Thyroid gland (tissue), 4 donors: ENCODE measurements at regions not wholly inside any gene's neighbourhood (a gene's known extent, or its start where the extent isn't known, plus 50 kb on each side); places are given as distances from the start of the nearest gene placed in this dataset.

Source experiments
- DNase-seq, 2 donors: peaks; one replicate each; pipeline ENCODE4 v3.0.0-alpha.2; 2019
- H3K27ac ChIP-seq, 3 donors: fragments of 200-600 bp; sonication (generic); 1 replicate in 2 of 3; 2 replicates in 1 of 3; pipeline ENCODE4 v1.5.1; 2016 to 2019; ENCODE audit warnings: mild to moderate bottlenecking in 1 of 3, moderate library complexity in 1 of 3
- H3K27me3 ChIP-seq: fragments of 200-600 bp; sonication (generic); one replicate; pipeline ENCODE4 v1.5.1; 2019
- H3K36me3 ChIP-seq, 2 donors: fragments of 200-600 bp; sonication (generic); one replicate each; pipeline ENCODE4 v1.5.1; 2016 to 2019
- H3K4me1 ChIP-seq, 2 donors: fragments of 200-600 bp; sonication (generic); one replicate each; pipeline ENCODE4 v1.5.1; 2017 to 2019
- H3K4me3 ChIP-seq, 3 donors: fragments of 200-600 bp; sonication (generic); replicated peaks in 1 of 3; 1 replicate in 2 of 3; 2 replicates in 1 of 3; pipeline ENCODE4 v1.5.1; 2016; ENCODE audit warnings: mild to moderate bottlenecking in 1 of 3
- H3K9me3 ChIP-seq: fragments of 200-600 bp; sonication (generic); one replicate; pipeline ENCODE4 v1.5.1; 2017
- CTCF ChIP-seq, 6 experiments: fragments of 200-600 bp in 3 of 6; fragments of 450-650 bp in 3 of 6; sonication (generic) in 3 of 6; IDR thresholded peaks; one replicate each; pipeline ENCODE4 v1.5.1; 2016 to 2019; ENCODE audit warnings: antibody characterized with exemption in 6 of 6, mild to moderate bottlenecking in 2 of 6, inconsistent platforms in 1 of 6, moderate library complexity in 1 of 6
- POLR2A ChIP-seq, 2 donors: fragments of 450-650 bp; IDR thresholded peaks; one replicate each; pipeline ENCODE4 v1.6.1; 2017; ENCODE audit warnings: antibody characterized with exemption in 2 of 2, mild to moderate bottlenecking in 2 of 2, moderate library complexity in 1 of 2
- WGBS, 2 donors: methylation state at CpG; one replicate each; pipeline ENCODE4 v1.1.5; 2017; 5-methylcytosine and 5-hydroxymethylcytosine counted together
- intact Hi-C: fragments of 100-400 bp; cut with DNase I; formaldehyde crosslinking; loops from one replicate; pipeline ENCODE4 v1.15.1; 2023

- Histone ChIP-seq H3K4me1 (no peaks in the 10 kb centered on the region), H3K9me3 (no peaks in the 10 kb centered on the region), H3K27ac (no peak overlapping the region), H3K27me3 (no peaks in the 10 kb centered on the region), H3K36me3 (no peaks in the 10 kb centered on the region), H3K4me3 (no peak overlapping the region)
- intact Hi-C loops, result no loop called here
- no peak for DNase-seq
- WGBS, 2 donors, result 74 to 78% methylated on average over 6 of the region's 6 CpGs
- no peak for TF ChIP-seq POLR2A (IDR thresholded peaks at IDR 0.05)
- no peak for TF ChIP-seq CTCF (IDR thresholded peaks at IDR 0.05)
These were observed 652.9 kb downstream of the ELAVL2 start for GRCh38 chr9:23172979-23173637.

- no peaks in the 10 kb centered on the region for H3K9me3 ChIP-seq
- H3K4me3 ChIP-seq, result no peak overlapping the region
- 81 to 91% methylated on average over 4 of the region's 4 CpGs for WGBS, 2 donors
These were observed 631.8 kb downstream of the ELAVL2 start for GRCh38 chr9:23194281-23194680.

GRCh38 chr9:23215688-23216087, 610.4 kb downstream of the ELAVL2 start:
- H3K27ac ChIP-seq, result no peak overlapping the region
- no peaks in the 10 kb centered on the region for H3K9me3 ChIP-seq
- TF ChIP-seq POLR2A (IDR thresholded peaks at IDR 0.05), result no peak
- TF ChIP-seq CTCF (IDR thresholded peaks at IDR 0.05), result no peak
- no peaks in the 10 kb centered on the region for H3K4me1 ChIP-seq
- DNase-seq, result no peak
- 72 to 76% methylated on average over 5 of the region's 5 CpGs for WGBS, 2 donors
- no peaks in the 10 kb centered on the region for H3K27me3 ChIP-seq
- no peaks in the 10 kb centered on the region for H3K36me3 ChIP-seq
- intact Hi-C loops, result no loop called here
- H3K4me3 ChIP-seq, result no peak overlapping the region

More at GRCh38 chr9:23194281-23194680, 631.8 kb downstream of the ELAVL2 start:
- no peak for DNase-seq
- Histone ChIP-seq H3K27me3 (no peaks in the 10 kb centered on the region), H3K4me1 (no peaks in the 10 kb centered on the region), H3K36me3 (no peaks in the 10 kb centered on the region), H3K27ac (no peak overlapping the region)
- TF ChIP-seq CTCF (IDR thresholded peaks at IDR 0.05) (no peak), POLR2A (IDR thresholded peaks at IDR 0.05) (no peak)
- intact Hi-C loops, result no loop called here

GRCh38 chr9:23219471-23219870, 606.6 kb downstream of the ELAVL2 start:
- no peaks in the 10 kb centered on the region for H3K27me3 ChIP-seq
- 90 to 93% methylated on average over 8 to 13 of the region's 13 CpGs for WGBS, 2 donors
- H3K4me1 ChIP-seq, result no peaks in the 10 kb centered on the region
- H3K4me3 ChIP-seq, result no peak overlapping the region
- no peak for TF ChIP-seq POLR2A (IDR thresholded peaks at IDR 0.05)
- no peak for TF ChIP-seq CTCF (IDR thresholded peaks at IDR 0.05)
- intact Hi-C loops, result no loop called here
- no peaks in the 10 kb centered on the region for H3K9me3 ChIP-seq
- H3K27ac ChIP-seq, result no peak overlapping the region
- DNase-seq, result no peak
- H3K36me3 ChIP-seq, result no peaks in the 10 kb centered on the region

- H3K4me1 ChIP-seq, result no peaks in the 10 kb centered on the region
- TF ChIP-seq POLR2A (IDR thresholded peaks at IDR 0.05), result no peak
- no peak for TF ChIP-seq CTCF (IDR thresholded peaks at IDR 0.05)
- DNase-seq, result no peak
- 74 to 86% methylated on average over 2 of the region's 2 CpGs for WGBS, 2 donors
- no peaks in the 10 kb centered on the region for H3K9me3 ChIP-seq
- no peak overlapping the region for H3K4me3 ChIP-seq
- intact Hi-C loops, result no loop called here
- no peaks in the 10 kb centered on the region for H3K36me3 ChIP-seq
- H3K27me3 ChIP-seq, result no peaks in the 10 kb centered on the region
- H3K27ac ChIP-seq, result no peak overlapping the region
These were observed 605.9 kb downstream of the ELAVL2 start for GRCh38 chr9:23220171-23220570.
